Keratinocyte (primary cell): ENCODE measurements at regions not wholly inside any gene's neighbourhood (a gene's known extent, or its start where the extent isn't known, plus 50 kb on each side); places are given as distances from the start of the nearest gene placed in this dataset.

Source experiments
- DNase-seq: peaks from one replicate; pipeline ENCODE4 v3.0.0-alpha.2; 2011; ENCODE audit warnings: low read depth, missing footprints, low spot score
- FAIRE-seq: peaks from 2 replicates; lab custom pipeline; 2011; peaks lifted over from hg19 to GRCh38; lab: Jason Lieb, UNC
- H2AFZ ChIP-seq: 2 replicates; pipeline ENCODE4 v1.6.0; 2012; ENCODE audit warnings: low read length, control low read depth, inconsistent platforms; ENCODE audit not compliant: control insufficient read depth
- H3K27ac ChIP-seq: 2 replicates; pipeline ENCODE4 v1.5.1; 2011; ENCODE audit warnings: low read length; ENCODE audit not compliant: control insufficient read depth, insufficient read depth
- H3K27me3 ChIP-seq: 3 replicates; pipeline ENCODE4 v1.6.0; 2011; ENCODE audit warnings: low read length; ENCODE audit not compliant: control insufficient read depth, insufficient read depth; ENCODE audit errors: extremely low read depth
- H3K36me3 ChIP-seq, 2 experiments: 2 replicates in 1 of 2; 3 replicates in 1 of 2; pipeline ENCODE4 v1.5.1; 2011; ENCODE audit warnings: low read length in 2 of 2, mild to moderate bottlenecking in 1 of 2; ENCODE audit not compliant: control insufficient read depth in 2 of 2, insufficient read depth in 2 of 2; ENCODE audit errors: extremely low read depth in 1 of 2
- H3K4me1 ChIP-seq: 3 replicates; pipeline ENCODE4 v1.5.1; 2011; ENCODE audit warnings: low read length; ENCODE audit not compliant: control insufficient read depth, insufficient read depth; ENCODE audit errors: extremely low read depth
- H3K4me2 ChIP-seq: 3 replicates; pipeline ENCODE4 v1.6.0; 2011; ENCODE audit warnings: low read depth, low read length; ENCODE audit not compliant: control insufficient read depth, insufficient read depth; ENCODE audit errors: extremely low read depth
- H3K4me3 ChIP-seq, 3 experiments: fragments of 200-600 bp in 1 of 3; sonication (generic) in 1 of 3; 2 replicates in 2 of 3; 3 replicates in 1 of 3; pipeline ENCODE4 v1.5.1; 2011 to 2016; ENCODE audit warnings: low read length in 3 of 3, mild to moderate bottlenecking in 3 of 3, control low read depth in 2 of 3, inconsistent platforms in 1 of 3, low read depth in 1 of 3, mixed read lengths in 1 of 3, mixed run types in 1 of 3, moderate library complexity in 1 of 3; ENCODE audit not compliant: control insufficient read depth in 2 of 3, insufficient read depth in 2 of 3; ENCODE audit errors: extremely low read depth in 1 of 3
- H3K79me2 ChIP-seq: 2 replicates; pipeline ENCODE4 v1.6.0; 2012; ENCODE audit warnings: low read length; ENCODE audit not compliant: control insufficient read depth, insufficient read depth
- H3K9ac ChIP-seq: 3 replicates; pipeline ENCODE4 v1.6.0; 2011; ENCODE audit warnings: low read length; ENCODE audit not compliant: control insufficient read depth, insufficient read depth; ENCODE audit errors: extremely low read depth
- H3K9me1 ChIP-seq: 3 replicates; pipeline ENCODE4 v1.6.0; 2011; ENCODE audit warnings: low read length; ENCODE audit not compliant: control insufficient read depth, insufficient read depth; ENCODE audit errors: extremely low read depth
- H3K9me3 ChIP-seq: 2 replicates; pipeline ENCODE4 v1.5.1; 2012; ENCODE audit warnings: low read depth, low read length; ENCODE audit not compliant: control insufficient read depth
- H4K20me1 ChIP-seq: 3 replicates; pipeline ENCODE4 v1.6.0; 2011; ENCODE audit warnings: low read length; ENCODE audit not compliant: control insufficient read depth, insufficient read depth; ENCODE audit errors: extremely low read depth
- CTCF ChIP-seq, 3 experiments: IDR thresholded peaks in 1 of 3; conservative IDR thresholded peaks in 1 of 3; optimal IDR thresholded peaks in 1 of 3; 2 replicates in 2 of 3; 3 replicates in 1 of 3; pipeline versions ENCODE3 to v1.5.1; 2011; ENCODE audit warnings: low read length in 3 of 3, mild to moderate bottlenecking in 3 of 3, moderate library complexity in 2 of 3, control low read depth in 1 of 3, inconsistent platforms in 1 of 3; ENCODE audit not compliant: insufficient read depth in 2 of 3; ENCODE audit errors: extremely low read depth in 1 of 3
- EZH2 ChIP-seq: IDR thresholded peaks from one replicate; pipeline ENCODE4 v1.6.1; 2012; ENCODE audit warnings: inconsistent platforms, mild to moderate bottlenecking, low read length, moderate library complexity
- dilution Hi-C: fragments of 300-500 bp; cut with MboI; formaldehyde crosslinking; loops from one replicate; pipeline ENCODE4 v1.7.0; 2020; ENCODE audit warnings: low sequenced_read_pairs; ENCODE audit not compliant: extremely low pct_ligation_motif_present

- no peak for TF ChIP-seq CTCF (optimal IDR thresholded peaks at IDR 0.05 in 1 of 3, IDR thresholded peaks at IDR 0.05 in 1 of 3, conservative IDR thresholded peaks at IDR 0.05 in 1 of 3; ENCODE audit: extremely low read depth in 1 of 3, insufficient read depth in 2 of 3, low read length in 3 of 3)
- TF ChIP-seq EZH2, result no peak
- no peak overlapping the region for H3K4me2 ChIP-seq
- no peak for DNase-seq
- H3K79me2 ChIP-seq, result no peaks in the 10 kb centered on the region
- no peaks in the 10 kb centered on the region for H4K20me1 ChIP-seq
- no peaks in the 10 kb centered on the region for H3K27me3 ChIP-seq
- no peak for FAIRE-seq
- dilution Hi-C loops, result no loop called here
- H3K9ac ChIP-seq, result no peak overlapping the region
- H3K4me3 ChIP-seq, result no peak overlapping the region
- no peaks in the 10 kb centered on the region for H3K36me3 ChIP-seq
- no peaks in the 10 kb centered on the region for H3K9me1 ChIP-seq
- H3K27ac ChIP-seq, result no peak overlapping the region
- no peaks in the 10 kb centered on the region for H3K9me3 ChIP-seq
- no peaks in the 10 kb centered on the region for H3K4me1 ChIP-seq
- no peak overlapping the region for H2AFZ ChIP-seq
Measured at GRCh38 chr3:178367817-178368617, 168.2 kb upstream of the KCNMB2 start.

DNA sequence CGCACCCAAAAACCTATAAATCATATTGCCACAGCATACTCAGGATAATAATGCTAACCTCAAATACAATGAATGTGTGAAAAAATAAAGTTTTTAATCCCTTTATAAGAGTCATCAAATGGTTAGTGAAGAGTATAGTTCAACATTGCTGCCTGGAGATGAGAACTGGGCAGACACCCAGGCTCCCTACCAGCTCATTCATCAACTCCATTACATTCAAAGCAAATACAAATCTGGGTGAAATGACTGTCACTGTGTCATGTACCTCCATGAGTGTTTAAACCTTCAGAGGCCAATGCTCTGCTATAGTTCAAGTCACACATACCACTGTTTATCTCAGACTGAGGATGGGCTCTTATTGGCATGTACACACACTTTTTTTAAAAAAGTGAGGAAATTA lies 167.2 kb upstream of the KCNMB2 start:
- Histone ChIP-seq H3K9me1 (no peaks in the 10 kb centered on the region), H3K27me3 (no peaks in the 10 kb centered on the region), H3K4me2 (no peak overlapping the region), H3K4me3 (no peak overlapping the region), H3K9me3 (no peaks in the 10 kb centered on the region), H4K20me1 (no peaks in the 10 kb centered on the region), H2AFZ (no peak overlapping the region), H3K9ac (no peak overlapping the region), H3K4me1 (no peaks in the 10 kb centered on the region), H3K27ac (no peak overlapping the region), H3K36me3 (no peaks in the 10 kb centered on the region), H3K79me2 (no peaks in the 10 kb centered on the region)
- no peak for FAIRE-seq
- no peak for DNase-seq
- TF ChIP-seq EZH2 (no peak), CTCF (optimal IDR thresholded peaks at IDR 0.05 in 1 of 3, IDR thresholded peaks at IDR 0.05 in 1 of 3, conservative IDR thresholded peaks at IDR 0.05 in 1 of 3; ENCODE audit: extremely low read depth in 1 of 3, insufficient read depth in 2 of 3, low read length in 3 of 3) (no peak)
- dilution Hi-C loops, result no loop called here
